Glomerular visceral epithelial cell (primary cell): ENCODE measurements at regions not wholly inside any gene's neighbourhood (a gene's known extent, or its start where the extent isn't known, plus 50 kb on each side); places are given as distances from the start of the nearest gene placed in this dataset.

Source experiments
- DNase-seq: peaks from one replicate; pipeline ENCODE4 v3.0.0-alpha.2; 2016; ENCODE audit errors: extremely low spot score

DNA sequence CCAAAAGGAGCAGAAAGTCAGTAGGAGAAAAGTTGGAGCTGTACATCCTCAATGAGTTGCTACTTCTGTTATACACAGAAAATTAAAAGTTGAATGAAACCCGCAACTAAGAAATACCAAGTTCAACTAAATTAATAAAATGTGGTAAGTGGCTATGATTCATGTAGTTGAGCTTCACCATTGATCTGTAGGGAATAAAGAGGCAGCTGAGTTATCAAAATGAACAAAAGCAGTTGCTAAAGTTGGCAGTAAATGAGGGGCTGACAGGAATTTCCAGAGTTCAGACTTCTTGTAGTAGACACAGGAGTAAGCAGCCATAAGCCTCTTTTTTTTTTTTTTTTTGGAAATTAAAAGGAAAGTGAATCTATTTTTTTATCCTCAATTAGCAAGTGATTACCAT is 234.6 kb downstream of the POSTN start:
- DNase-seq: no peak

DNA sequence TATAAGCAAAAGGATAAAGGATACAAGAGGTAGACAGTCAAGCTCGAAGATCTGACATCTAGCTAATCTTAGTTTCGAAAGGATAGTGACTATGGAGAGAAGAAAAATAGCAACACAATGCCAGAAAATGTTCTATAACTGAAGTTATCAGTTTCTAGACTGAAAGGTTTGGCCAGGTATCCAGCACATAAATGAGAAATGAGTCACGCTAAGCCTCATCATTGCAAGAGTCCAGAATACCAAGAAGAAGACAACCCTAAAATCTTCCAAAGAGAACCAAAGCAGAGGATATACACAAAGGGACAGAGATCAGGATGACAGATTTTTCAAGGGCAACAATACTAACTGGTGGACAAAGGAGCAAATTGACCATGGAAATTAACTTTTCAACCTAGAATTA is 237.0 kb downstream of the POSTN start:
- no peak for DNase-seq

DNA sequence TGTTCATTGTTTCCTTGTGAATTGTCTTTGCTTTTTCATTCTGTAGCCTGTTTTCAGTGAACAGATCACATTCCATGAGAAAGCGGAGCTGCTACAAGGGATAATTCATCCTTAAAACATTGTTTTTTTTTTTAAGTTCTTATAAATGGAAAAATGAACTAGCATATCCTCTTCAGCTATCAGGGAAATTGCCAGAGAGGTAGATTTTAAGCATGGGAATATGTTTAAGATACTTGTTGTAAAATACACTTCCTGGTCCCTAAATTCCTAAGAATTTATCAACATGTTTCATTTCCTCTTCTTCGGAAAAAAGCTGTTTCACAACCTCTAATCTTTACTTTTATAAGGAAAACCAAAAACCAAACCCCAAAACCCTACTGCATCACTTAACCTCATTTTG is 238.0 kb downstream of the POSTN start:
- no peak for DNase-seq

DNA sequence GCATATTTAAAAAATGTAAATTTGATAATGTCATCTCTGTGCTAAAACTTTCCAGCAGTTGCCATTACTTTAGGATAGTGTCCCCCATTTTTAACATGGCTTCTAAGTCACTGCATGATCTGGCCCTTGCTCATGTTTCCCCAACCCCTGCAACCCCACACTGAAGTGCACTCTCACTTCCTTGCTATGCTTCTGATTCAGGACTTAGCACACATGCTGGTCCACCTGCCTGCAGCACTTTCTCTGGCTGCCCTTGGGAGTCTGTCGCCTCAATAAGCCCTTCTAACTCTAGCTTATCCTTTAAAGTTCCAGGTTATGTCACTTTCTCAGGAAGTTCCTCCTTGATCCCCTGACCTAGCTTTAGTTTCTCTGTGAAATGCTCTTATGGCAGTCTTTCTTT is 241.0 kb downstream of the POSTN start:
- DNase-seq: no peak

DNA sequence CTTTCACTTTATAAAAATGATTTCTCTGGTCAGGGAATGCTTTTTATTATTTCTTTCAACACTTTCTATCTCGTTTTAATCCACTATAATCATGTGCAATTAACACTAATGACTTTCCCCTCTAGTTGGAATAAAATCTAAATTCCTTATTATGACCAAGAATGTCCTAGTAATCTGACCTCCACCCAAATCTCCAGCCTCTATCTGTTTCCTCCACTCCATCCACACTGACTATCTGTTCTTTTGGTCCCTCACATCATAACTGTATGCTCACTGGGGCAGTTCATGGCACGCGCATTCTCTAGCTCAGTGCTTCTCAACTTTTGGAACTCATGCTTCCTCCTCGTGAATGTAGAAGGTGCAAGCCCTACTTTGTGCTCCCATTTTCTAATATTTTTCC is 244.7 kb downstream of the POSTN start:
- DNase-seq: no peak

DNA sequence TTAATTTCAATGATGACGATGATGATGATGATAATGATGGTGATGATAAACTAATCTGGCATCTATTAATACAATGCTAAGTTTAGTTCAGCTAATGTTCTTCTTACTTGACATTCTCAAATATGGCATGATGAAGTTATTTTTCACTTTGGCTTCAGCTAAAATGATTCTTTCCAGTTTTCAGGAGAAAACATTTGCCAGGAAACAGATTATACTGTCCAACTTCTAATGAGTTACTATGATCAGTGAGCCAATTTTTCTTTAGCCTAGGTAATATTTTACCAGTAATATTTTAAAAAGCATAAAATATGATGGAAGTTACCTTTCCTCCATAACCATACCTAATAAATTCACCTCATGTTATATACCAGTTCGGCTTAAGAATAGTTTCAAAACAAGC is 245.7 kb upstream of the CSNK1A1L start:
- DNase-seq: no peak

DNA sequence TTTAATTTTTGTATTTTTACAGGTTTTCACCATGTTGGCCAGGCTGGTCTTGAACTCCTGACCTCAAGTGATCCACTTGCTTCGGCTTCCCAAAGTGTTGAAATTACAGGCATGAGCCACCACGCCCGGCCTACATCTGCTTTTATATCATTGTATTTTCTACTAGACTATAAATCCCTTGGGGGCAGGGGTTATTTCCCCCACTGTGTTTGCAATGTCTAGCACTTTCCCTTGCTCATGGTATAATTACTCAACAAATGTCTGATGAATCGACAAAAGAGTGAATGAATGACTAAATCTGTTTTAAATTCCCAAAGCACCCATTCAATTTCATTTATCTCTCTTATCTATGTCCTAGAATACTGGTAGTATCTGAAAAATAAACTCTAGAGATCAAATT is 244.5 kb upstream of the CSNK1A1L start:
- DNase-seq: no peak

DNA sequence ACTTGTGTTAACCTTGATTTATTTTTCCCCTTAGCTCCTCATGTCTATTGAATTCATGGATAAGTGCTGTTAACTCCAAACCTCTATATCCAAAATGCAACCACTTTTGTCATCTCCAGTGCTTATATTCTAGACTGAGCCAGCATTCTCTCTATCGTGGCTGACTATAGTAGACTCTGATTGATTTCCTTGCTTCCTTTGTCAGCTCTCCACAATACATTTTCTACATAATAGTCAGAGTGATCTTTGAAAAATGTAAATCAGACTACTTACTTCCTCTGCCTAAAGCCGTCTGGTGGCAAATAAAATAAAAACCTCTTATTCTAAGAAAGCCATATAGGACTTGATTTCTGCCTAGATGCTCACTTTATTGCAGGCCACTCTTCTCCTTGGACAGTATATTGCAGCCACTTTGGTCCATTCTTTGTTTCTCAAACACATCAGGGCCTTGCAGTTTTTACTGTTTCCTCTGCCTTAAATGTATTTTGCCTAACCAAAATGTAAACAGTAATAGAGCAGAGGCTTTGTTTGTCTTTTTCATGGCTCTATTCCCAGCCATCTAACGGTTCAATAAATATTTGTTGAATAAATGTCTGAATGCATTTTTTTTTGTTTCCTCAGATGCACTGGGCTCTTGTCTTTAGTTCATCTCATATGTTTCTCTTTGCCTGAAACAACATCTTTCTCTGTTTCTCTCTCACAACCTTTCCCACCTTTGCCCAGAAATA is 243.6 kb upstream of the CSNK1A1L start:
- no peak for DNase-seq

DNA sequence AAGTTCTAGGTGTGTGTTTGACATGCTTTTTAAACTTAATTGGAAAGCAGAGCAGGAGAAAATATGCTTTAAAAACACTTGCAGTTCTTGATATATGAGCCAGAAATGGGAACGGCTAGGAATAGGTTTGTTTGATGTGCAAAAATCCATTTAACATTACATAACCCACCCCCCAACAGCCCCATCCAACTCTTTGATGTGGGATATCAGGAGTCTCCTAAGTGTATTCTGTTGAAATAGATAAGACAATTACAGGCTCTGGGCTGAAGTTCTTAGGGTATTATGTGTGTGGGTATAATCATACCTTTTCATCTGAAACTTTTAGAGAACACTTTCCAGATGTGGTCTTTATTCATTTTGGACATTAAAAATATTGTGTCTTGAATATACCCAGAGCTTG is 240.4 kb upstream of the CSNK1A1L start:
- no peak for DNase-seq

DNA sequence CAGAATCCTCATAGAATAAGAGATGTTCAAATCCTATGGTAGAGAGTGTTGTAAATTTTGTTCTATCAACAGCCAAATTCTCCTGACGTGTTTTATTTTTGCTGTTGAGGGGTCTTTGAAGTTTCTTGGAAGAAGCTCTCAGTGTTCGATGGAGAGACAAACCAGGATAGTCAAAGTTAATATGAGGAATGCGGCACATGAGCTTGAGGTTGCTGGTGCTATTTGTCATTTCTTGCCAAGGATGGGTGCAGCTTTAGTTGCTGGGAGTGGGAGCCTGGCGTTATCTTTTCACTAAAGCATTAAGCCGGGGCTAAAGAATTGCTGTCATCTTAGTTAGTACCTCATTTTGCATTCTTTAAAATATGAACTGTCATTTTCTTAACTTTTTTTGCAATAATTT is 239.9 kb upstream of the CSNK1A1L start:
- no peak for DNase-seq

DNA sequence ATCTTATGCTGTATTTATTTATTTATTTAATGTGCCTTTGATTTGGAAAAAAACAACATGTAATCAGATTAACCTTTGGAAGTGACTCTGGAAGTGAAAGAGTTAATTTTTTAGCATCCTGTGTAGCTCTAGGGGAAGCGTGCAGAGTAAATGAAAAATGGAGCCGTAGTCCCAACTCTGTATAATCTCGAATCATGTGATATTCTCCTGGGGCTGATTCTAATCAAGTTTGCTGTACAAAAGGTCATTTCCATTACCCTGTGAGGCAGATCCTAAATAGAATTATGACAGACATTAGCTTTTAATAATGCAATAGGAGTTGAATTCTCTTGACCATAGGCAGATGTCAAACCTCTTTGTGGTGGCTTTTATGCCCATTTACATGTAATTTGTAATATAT is 238.6 kb upstream of the CSNK1A1L start:
- DNase-seq: no peak

DNA sequence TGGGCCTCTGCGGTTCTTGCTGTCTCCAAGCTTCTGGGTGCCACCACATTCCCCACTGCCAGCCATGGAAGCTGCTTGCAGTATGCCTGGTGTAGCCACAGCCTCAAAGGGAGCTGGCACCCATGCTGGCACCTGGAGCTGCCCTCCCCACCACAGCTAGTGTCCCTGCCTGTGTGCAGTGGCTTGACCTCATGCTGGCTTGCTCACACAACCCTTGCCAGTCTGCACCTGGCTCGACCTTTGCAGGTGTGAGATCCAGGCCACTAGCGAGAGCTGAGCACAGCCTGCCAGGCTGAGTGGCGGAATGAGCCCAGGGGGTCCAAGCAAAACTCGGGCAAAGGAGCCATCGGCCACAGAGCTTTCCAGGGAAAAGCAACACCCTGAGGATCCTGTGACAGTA is 236.7 kb upstream of the CSNK1A1L start:
- DNase-seq: no peak

DNA sequence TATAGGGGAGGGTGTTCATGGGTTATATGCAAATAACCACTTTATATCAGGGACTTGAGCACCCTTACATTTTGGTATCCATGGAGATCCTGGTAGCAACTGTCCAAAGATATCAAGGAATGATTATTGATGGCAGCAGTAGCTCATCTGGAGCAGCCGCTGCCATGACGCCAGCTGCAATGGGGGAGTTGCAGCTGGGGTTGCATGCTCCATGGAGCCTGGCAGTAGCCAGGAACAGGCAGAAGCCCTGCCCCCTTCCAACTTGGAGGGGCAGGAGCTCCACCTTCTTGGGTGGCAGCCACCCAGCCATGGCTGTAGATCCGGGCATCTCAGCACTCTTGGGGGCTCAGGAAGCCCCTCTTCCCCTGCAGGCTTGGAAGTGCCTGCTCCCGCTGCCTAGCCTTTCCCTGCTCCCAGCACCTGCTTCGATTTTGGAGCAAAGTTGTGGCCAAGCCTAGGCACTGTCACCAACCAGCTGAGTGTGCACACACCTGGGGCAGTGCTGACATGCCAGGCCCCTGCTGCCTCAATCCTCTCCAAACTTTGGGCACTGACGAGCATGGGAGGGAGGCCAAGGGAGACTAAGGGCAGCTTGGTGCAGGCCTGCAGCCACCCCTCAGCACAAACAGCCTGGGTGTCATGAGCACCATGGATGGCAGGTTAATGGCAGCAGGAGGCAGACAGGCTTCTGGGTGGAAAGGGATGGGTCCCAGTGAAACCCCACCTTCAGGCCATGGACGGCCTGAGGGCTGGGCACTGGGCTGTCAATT is 235.6 kb upstream of the CSNK1A1L start:
- DNase-seq: no peak

DNA sequence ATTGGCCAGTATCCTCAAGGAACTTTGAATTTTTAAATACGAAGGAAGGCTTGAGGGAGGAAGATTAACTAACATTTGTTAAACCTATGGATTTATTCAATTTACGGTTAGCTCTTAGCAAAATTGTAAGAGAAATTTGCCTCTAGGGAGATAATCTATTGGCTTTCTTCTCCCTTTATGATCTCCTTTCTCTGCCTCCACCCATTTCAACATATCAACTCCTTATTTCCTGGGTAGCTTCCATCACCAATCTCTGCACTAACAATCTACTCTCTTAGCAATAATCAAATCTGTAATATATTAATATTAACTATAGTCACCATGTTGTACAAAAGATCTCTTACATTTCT is 233.9 kb upstream of the CSNK1A1L start:
- DNase-seq: no peak

DNA sequence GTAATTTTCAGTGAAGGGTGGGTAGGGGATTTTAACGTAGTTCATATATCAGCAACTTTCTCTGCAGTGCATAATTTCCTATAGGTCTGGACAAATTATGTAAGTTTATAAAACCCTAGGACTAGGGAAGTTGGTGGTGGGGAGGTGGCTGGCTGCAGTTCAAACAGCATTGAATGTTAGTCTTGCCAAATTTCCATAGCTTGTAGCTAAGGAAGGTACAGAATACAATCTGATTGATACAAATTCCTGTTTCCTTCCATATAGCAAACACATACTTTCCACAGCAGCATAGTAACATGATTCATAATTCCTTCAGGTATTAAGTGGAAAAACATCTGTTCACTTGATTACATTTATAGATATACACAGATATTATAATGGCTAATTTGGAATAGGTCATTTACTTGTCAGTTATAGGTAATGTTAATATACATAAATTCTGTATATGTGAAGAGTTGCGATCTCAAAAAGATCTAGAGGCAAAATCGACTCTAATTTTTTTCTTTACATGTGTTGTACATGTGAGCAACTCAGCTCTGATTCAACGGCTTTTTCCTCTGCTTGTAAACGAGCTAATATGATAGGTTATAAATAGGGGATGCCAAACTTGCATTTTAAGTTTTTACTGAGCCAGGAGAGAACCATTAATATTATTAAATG is 233.4 kb upstream of the CSNK1A1L start:
- no peak for DNase-seq

DNA sequence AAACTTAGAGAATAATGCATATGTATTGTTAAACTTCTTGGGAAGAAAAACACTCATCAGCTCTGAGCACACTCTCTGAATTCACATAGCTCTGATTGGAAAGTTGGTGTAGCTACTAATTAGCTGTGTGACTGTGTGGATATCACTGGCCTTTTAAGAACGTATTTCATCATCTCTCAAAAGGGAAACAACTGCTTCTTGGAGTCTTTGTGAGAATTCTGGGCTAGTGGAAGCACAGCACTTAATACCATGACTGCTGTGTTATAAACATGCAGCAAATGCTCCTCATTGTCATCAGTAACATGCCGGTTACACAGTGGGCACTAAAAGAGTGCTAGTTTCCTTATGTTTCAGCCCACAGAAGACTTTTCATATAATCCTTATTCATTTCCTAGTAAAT is 220.9 kb upstream of the CSNK1A1L start:
- no peak for DNase-seq

DNA sequence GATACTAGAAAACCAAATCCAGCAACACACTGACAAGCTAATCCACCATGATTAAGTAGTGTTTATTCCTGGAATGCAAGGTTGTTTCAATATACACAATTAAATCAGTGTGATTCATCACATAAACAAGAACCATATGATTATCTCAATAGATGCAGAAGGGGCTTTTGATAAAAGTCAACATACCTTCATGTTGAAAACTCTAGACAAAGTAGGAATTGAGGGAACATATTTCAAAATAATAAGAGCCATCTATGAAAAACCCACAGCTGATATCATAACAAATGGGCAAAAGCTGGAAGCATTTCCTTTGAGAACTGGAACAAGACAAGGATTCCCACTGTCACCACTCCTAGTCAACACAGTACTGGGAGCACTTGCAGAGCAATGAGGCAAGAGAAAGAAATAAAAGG is 213.6 kb upstream of the CSNK1A1L start:
- DNase-seq: no peak

DNA sequence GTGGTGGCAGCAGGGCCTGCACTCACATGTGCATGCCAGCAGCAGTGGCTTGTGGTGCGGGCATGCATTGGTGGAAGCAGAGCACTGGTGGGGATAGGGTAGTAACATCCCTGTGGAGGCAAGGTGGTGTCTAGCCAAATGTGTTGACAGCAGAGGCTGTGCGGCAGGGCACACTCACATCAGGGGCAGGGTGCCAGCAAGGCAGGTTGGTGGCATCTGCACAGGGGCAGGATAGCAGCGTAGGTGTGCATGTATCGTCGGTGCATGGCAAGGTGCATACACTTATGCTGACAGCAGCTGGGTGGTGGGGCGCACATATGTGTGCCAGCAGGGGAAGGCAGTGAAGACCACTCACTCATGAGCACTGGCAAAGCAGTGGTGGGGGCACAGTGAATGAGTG is 211.5 kb upstream of the CSNK1A1L start:
- no peak for DNase-seq

DNA sequence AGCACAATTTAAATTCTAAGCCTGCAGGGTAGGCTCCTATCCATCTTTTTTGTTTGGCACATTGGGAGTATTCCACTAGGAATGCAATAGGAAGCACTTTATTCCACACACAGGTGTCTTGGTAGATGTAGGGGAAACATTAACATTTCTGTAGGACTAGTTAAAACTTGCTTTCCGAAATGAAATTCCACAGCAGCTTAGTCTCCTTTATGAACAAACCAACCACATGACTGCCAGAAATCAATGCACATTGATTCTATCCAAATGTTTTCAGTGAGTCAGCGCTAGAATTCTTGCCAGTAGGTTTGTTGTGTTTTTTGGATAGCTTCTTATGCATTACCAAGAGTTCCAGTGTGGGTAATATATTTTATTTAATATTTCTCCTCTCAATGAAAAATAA is 207.9 kb upstream of the CSNK1A1L start:
- DNase-seq: peak; percentile 3

DNA sequence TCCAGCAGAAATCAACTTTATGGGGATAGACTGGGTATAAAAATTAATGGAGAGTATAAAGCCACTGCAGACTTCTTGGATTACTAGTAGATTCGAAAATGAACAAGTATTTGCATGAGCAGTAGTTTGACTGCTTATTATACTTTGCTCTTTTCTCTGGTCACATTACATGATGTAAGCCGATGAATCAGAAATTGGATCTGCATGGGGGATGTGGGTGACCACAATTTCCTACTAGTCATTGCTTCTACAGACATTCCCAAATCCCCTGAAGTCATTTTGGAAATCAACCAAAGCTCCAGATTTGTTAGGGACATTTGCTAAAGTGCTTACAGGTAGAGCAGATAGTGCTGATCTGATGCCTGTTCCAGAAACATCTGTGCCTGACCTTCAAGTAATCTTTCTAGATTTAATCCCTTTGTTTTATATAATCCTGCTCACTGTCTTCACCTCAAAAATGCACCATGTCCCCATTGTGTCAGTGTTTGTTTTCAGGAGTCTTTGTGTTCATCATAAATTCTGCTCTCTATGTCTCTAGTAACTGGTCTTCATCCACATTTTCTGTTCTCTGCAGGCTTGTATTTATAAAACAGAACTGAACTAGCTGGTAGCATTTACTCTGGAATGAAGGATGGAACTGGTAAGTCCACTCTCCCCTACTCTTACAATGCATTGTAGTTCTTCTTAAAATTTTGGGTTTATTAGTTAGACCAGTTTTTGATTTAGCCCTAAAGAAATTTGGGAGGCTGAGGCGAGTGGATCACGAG is 201.5 kb upstream of the CSNK1A1L start:
- DNase-seq: peak; percentile 86

DNA sequence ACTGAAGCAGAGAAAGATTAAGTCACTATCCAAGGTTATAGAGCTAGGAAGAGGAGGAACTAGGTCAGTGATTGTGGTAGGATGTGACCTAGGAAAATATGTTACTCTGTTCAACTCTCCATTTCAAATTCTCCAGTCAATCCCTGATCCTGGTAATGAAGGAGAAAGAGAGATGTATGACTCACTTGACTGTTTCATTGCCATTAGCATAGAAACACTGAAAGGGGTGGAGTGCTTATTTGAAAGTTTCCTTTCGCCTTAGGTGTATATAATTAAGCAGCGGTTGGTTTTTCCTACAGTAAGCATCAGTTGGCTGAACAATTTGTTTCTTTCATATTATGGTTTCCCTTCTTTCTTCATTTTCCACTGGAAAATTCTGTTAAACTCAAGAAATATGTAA is 198.1 kb upstream of the CSNK1A1L start:
- no peak for DNase-seq

DNA sequence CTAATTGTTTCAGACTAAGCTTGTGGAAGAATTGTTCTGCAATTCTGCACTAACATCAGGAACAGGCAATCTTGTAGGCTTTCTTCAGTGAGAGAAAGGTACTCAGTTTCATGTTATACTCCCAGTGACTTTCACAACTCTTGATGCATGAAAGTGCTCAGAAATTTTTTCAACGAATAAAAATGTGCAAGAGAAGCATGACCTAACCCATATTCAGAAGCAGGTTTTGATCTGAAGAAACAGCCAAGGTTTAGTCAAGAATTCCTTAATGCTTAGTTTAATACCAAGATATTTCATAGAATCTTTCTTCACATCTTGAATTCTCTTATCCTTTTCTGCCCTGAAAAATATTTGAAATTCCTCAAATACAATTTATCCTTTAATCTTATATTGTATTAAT is 197.2 kb upstream of the CSNK1A1L start:
- no peak for DNase-seq
